ENCODE measurements at regions not wholly inside any gene's neighbourhood (a gene's known extent, or its start where the extent isn't known, plus 50 kb on each side); places are given as distances from the start of the nearest gene placed in this dataset.

- H3K36me3 ChIP-seq (ENCODE audit: control insufficient read depth, insufficient read depth, low read length), result no peaks in the 10 kb centered on the region
- no peaks in the 10 kb centered on the region for H3K27me3 ChIP-seq (ENCODE audit: control insufficient read depth, insufficient read depth, low read length)
- FAIRE-seq (no peak), DNase-seq (ENCODE audit: low read depth) (no peak)
- no peak for TF ChIP-seq CTCF (IDR thresholded peaks at IDR 0.05; ENCODE audit: insufficient read depth, low read length, severe bottlenecking)
- H3K4me3 ChIP-seq (ENCODE audit: low read depth, low read length), result no peak overlapping the region
Measured at GRCh38 chr14:48598458-48598857, 923.1 kb upstream of the MDGA2 start.

- DNase-seq (ENCODE audit: low read depth), result no peak
- H3K4me3 ChIP-seq (ENCODE audit: low read depth, low read length), result no peak overlapping the region
- no peak for FAIRE-seq
- H3K27me3 ChIP-seq (ENCODE audit: control insufficient read depth, insufficient read depth, low read length), result no peaks in the 10 kb centered on the region
- H3K36me3 ChIP-seq (ENCODE audit: control insufficient read depth, insufficient read depth, low read length), result no peaks in the 10 kb centered on the region
- no peak for TF ChIP-seq CTCF (IDR thresholded peaks at IDR 0.05; ENCODE audit: insufficient read depth, low read length, severe bottlenecking)
Measured at GRCh38 chr14:48586099-48586498, 910.7 kb upstream of the MDGA2 start.

GRCh38 chr14:48584031-48584430 is 908.6 kb upstream of the MDGA2 start:
- no peak for TF ChIP-seq CTCF (IDR thresholded peaks at IDR 0.05; ENCODE audit: insufficient read depth, low read length, severe bottlenecking)
- Histone ChIP-seq H3K4me3 (ENCODE audit: low read depth, low read length) (no peak overlapping the region), H3K36me3 (ENCODE audit: control insufficient read depth, insufficient read depth, low read length) (no peaks in the 10 kb centered on the region), H3K27me3 (ENCODE audit: control insufficient read depth, insufficient read depth, low read length) (no peaks in the 10 kb centered on the region)
- DNase-seq (ENCODE audit: low read depth) (peak; percentile 2), FAIRE-seq (no peak)

- Histone ChIP-seq H3K27me3 (ENCODE audit: control insufficient read depth, insufficient read depth, low read length) (no peaks in the 10 kb centered on the region), H3K36me3 (ENCODE audit: control insufficient read depth, insufficient read depth, low read length) (no peaks in the 10 kb centered on the region), H3K4me3 (ENCODE audit: low read depth, low read length) (no peak overlapping the region)
- FAIRE-seq, result no peak
- no peak for TF ChIP-seq CTCF (IDR thresholded peaks at IDR 0.05; ENCODE audit: insufficient read depth, low read length, severe bottlenecking)
- DNase-seq (ENCODE audit: low read depth), result no peak
Measured at GRCh38 chr14:48582938-48583337, 907.5 kb upstream of the MDGA2 start.

GRCh38 chr14:48580692-48581091 is 905.3 kb upstream of the MDGA2 start:
- no peak overlapping the region for H3K4me3 ChIP-seq (ENCODE audit: low read depth, low read length)
- no peaks in the 10 kb centered on the region for H3K36me3 ChIP-seq (ENCODE audit: control insufficient read depth, insufficient read depth, low read length)
- H3K27me3 ChIP-seq (ENCODE audit: control insufficient read depth, insufficient read depth, low read length), result no peaks in the 10 kb centered on the region
- no peak for TF ChIP-seq CTCF (IDR thresholded peaks at IDR 0.05; ENCODE audit: insufficient read depth, low read length, severe bottlenecking)
- FAIRE-seq (no peak), DNase-seq (ENCODE audit: low read depth) (no peak)

- FAIRE-seq, result no peak
Measured at GRCh38 chr14:48575772-48576171, 900.4 kb upstream of the MDGA2 start.

More at GRCh38 chr14:48575772-48576171, 900.4 kb upstream of the MDGA2 start:
- no peaks in the 10 kb centered on the region for H3K36me3 ChIP-seq (ENCODE audit: control insufficient read depth, insufficient read depth, low read length)
- DNase-seq (ENCODE audit: low read depth), result no peak
- H3K4me3 ChIP-seq (ENCODE audit: low read depth, low read length), result no peak overlapping the region
- no peaks in the 10 kb centered on the region for H3K27me3 ChIP-seq (ENCODE audit: control insufficient read depth, insufficient read depth, low read length)
- TF ChIP-seq CTCF (IDR thresholded peaks at IDR 0.05; ENCODE audit: insufficient read depth, low read length, severe bottlenecking), result no peak
